Tibial nerve (tissue), 3 donors: ENCODE measurements at regions not wholly inside any gene's neighbourhood (a gene's known extent, or its start where the extent isn't known, plus 50 kb on each side); places are given as distances from the start of the nearest gene placed in this dataset.

ENCODE experiments used
- POLR2A ChIP-seq, 2 donors: fragments of 450-650 bp; IDR thresholded peaks; one replicate each; pipeline ENCODE4 v1.6.1; 2017; ENCODE audit warnings: antibody characterized with exemption in 2 of 2, mild to moderate bottlenecking in 2 of 2, moderate library complexity in 2 of 2
- TF ChIP-seq, protein P1 (sequence below), 5 experiments: fragments of 200-600 bp in 3 of 5; fragments of 450-650 bp in 2 of 5; sonication (generic) in 3 of 5; IDR thresholded peaks; one replicate each; pipeline ENCODE4 v1.5.1; 2016 to 2019; ENCODE audit warnings: antibody characterized with exemption in 5 of 5, mild to moderate bottlenecking in 3 of 5, moderate library complexity in 2 of 5

DNA sequence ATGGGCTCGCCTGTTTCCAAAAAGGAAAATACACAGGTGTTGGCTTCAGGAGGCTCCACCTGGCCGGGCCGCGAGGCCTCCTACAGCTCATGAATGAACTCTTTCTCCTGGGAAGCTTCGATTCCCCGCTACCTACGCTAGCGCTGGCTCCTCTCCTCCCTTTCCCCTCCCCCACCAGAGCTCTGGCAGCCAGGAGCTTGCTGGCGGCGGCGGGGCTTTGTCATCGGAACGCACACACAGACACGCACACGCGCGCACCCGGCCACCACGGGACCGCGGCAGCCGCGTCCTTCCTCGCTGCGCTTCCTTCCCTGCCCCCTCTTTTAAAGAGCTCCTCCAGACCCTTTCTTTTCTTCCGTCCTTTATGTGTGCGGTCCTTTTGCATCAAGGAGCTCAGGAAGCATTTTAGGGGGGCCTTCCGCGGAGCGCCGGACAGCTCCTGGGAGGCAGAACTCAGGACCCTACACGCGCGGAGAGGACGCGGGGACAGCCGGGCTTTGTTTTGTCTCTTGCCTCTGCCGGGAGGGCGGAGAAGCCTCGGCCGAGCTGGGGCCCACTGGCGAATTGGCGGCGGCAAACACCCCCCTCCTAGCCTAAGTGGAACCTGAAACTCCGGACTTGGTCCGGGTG is 70.2 kb upstream of the BCOR start:
- TF ChIP-seq, protein P1, sequence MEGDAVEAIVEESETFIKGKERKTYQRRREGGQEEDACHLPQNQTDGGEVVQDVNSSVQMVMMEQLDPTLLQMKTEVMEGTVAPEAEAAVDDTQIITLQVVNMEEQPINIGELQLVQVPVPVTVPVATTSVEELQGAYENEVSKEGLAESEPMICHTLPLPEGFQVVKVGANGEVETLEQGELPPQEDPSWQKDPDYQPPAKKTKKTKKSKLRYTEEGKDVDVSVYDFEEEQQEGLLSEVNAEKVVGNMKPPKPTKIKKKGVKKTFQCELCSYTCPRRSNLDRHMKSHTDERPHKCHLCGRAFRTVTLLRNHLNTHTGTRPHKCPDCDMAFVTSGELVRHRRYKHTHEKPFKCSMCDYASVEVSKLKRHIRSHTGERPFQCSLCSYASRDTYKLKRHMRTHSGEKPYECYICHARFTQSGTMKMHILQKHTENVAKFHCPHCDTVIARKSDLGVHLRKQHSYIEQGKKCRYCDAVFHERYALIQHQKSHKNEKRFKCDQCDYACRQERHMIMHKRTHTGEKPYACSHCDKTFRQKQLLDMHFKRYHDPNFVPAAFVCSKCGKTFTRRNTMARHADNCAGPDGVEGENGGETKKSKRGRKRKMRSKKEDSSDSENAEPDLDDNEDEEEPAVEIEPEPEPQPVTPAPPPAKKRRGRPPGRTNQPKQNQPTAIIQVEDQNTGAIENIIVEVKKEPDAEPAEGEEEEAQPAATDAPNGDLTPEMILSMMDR (IDR thresholded peaks at IDR 0.05) = no peak
- no peak for TF ChIP-seq POLR2A (IDR thresholded peaks at IDR 0.05)
